ENCODE measurements at regions not wholly inside any gene's neighbourhood (a gene's known extent, or its start where the extent isn't known, plus 50 kb on each side); places are given as distances from the start of the nearest gene placed in this dataset.
"Not testable (repeated sequence)": the region's sequence is repeated elsewhere in the genome, so short reads cannot be mapped to it uniquely, and the experiment has no call there.

DNA sequence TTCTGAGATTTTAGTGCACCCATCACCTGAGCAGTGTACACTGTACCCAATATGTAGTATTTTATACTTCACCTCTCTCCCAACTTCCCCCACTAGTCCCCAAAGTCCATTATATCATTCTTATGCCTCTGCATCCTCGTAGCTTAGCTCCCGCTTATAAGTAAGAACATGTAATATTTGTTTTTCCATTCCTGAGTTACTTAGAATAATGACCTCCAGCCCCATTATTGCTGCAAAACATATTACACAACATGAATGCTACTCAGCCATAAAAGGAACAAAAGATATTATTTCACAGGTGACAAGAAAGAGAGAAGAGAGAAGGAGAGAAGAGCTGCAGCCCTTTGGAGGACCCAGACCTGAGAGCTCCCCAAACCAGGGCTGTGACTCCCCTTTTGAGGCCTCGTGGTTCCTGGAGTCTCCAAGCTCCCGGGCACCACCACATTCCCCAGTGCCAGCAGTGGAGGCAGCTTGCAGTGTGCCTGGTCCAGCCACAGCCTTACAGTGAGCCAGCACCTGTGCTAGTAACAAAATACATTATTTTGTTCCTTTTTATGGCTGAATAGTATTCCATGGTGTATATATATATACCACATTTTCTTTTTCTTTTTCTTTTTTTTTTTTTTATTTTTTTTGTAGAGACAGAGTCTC lies 194.5 kb upstream of the DAB2 start:
- intact Hi-C loops (cut with DNase I; ENCODE audit: low total_unique reads): no loop called here

GRCh38 chr5:39618391-39618790 lies 193.6 kb upstream of the DAB2 start:
- TF ChIP-seq, protein P1, sequence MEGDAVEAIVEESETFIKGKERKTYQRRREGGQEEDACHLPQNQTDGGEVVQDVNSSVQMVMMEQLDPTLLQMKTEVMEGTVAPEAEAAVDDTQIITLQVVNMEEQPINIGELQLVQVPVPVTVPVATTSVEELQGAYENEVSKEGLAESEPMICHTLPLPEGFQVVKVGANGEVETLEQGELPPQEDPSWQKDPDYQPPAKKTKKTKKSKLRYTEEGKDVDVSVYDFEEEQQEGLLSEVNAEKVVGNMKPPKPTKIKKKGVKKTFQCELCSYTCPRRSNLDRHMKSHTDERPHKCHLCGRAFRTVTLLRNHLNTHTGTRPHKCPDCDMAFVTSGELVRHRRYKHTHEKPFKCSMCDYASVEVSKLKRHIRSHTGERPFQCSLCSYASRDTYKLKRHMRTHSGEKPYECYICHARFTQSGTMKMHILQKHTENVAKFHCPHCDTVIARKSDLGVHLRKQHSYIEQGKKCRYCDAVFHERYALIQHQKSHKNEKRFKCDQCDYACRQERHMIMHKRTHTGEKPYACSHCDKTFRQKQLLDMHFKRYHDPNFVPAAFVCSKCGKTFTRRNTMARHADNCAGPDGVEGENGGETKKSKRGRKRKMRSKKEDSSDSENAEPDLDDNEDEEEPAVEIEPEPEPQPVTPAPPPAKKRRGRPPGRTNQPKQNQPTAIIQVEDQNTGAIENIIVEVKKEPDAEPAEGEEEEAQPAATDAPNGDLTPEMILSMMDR (IDR thresholded peaks at IDR 0.05): no peak
- no peak for TF ChIP-seq POLR2A (IDR thresholded peaks at IDR 0.05)
- WGBS, 2 donors: 58 to 59% methylated on average over 5 of the region's 5 CpGs

More for the DNA sequence above, 194.5 kb upstream of the DAB2 start:
- no peak overlapping the region for H3K4me3 ChIP-seq (ENCODE audit: low read depth, poor library complexity, severe bottlenecking)
- no peak for DNase-seq (ENCODE audit: low spot score in 2 of 2)
- no peak for TF ChIP-seq POLR2A (IDR thresholded peaks at IDR 0.05)
- TF ChIP-seq, protein P1 (IDR thresholded peaks at IDR 0.05): no peak
- WGBS, 2 donors: 75 to 79% methylated on average over 4 of the region's 4 CpGs

GRCh38 chr5:39616131-39616530 lies 191.4 kb upstream of the DAB2 start:
- TF ChIP-seq, protein P1 (IDR thresholded peaks at IDR 0.05): no peak
- 67 to 77% methylated on average over 1 of the region's 1 CpG for WGBS, 2 donors

More at GRCh38 chr5:39618391-39618790, 193.6 kb upstream of the DAB2 start:
- no peak for DNase-seq (ENCODE audit: low spot score in 2 of 2)
- H3K4me3 ChIP-seq (ENCODE audit: low read depth, poor library complexity, severe bottlenecking): no peak overlapping the region
- intact Hi-C loops (cut with DNase I; ENCODE audit: low total_unique reads): no loop called here

DNA sequence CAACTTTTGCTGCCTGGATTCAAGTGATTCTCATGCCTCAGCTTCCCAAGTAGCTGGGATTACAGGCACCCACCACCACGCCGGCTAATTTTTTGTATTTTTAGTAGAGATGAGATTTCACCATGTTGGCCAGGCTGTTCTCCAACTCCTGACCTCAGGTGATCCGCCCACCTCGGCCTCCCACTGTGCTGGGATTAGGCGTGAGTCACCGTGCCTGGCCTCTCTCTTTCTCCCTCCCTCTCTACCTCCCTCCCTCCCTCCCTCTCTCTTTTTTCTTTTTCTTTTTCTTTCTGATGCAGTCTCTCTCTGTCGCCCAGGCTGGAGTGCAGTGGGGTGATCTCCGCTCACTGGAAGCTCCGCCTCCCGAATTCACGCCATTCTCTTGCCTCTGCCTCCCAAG lies 186.3 kb upstream of the DAB2 start:
- H3K4me3 ChIP-seq (ENCODE audit: low read depth, poor library complexity, severe bottlenecking); intact Hi-C loops (cut with DNase I; ENCODE audit: low total_unique reads); DNase-seq (ENCODE audit: low spot score in 2 of 2): not testable (repeated sequence)
- 94 to 99% methylated on average over 11 of the region's 11 CpGs for WGBS, 2 donors

More at GRCh38 chr5:39616131-39616530, 191.4 kb upstream of the DAB2 start:
- DNase-seq (ENCODE audit: low spot score in 2 of 2): no peak
- H3K4me3 ChIP-seq (ENCODE audit: low read depth, poor library complexity, severe bottlenecking): no peak overlapping the region
- intact Hi-C loops (cut with DNase I; ENCODE audit: low total_unique reads): no loop called here

DNA sequence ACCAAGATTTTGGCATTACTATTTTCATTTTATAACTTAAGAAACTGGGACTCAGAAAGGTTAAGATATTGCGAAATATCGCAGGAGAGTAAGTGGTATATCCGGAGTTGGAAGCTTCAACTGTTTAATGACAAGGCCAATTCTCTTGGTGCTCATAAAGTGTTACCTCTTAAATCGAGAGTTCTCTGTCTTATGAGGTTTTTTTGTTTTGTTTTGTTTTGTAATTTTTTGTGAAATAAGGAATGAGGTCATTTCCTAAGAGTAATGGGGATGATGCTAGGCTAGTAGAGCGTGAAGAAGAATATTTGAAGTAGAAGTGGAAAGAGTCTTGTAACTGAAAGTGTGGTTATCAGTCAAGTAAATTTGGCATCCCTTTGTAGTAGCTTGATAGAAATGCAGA lies 183.2 kb upstream of the DAB2 start:
- no peak for DNase-seq (ENCODE audit: low spot score in 2 of 2)
- TF ChIP-seq POLR2A (IDR thresholded peaks at IDR 0.05): no peak
- TF ChIP-seq, protein P1 (IDR thresholded peaks at IDR 0.05): no peak
- H3K4me3 ChIP-seq (ENCODE audit: low read depth, poor library complexity, severe bottlenecking): no peak overlapping the region
- intact Hi-C loops (cut with DNase I; ENCODE audit: low total_unique reads): no loop called here
- 68 to 76% methylated on average over 5 of the region's 5 CpGs for whole genome bisulfite sequencing, 2 donors

- WGBS, 2 donors: 89% methylated on average over 2 of the region's 2 CpGs
- no peak overlapping the region for H3K4me3 ChIP-seq (ENCODE audit: low read depth, poor library complexity, severe bottlenecking)
- TF ChIP-seq POLR2A (IDR thresholded peaks at IDR 0.05): no peak
- TF ChIP-seq, protein P1 (IDR thresholded peaks at IDR 0.05): no peak
- intact Hi-C loops (cut with DNase I; ENCODE audit: low total_unique reads): no loop called here
- no peak for DNase-seq (ENCODE audit: low spot score in 2 of 2)
Measured at GRCh38 chr5:39606591-39606990, 181.8 kb upstream of the DAB2 start.
